K562 (cell line): ENCODE measurements at regions not wholly inside any gene's neighbourhood (a gene's known extent, or its start where the extent isn't known, plus 50 kb on each side); places are given as distances from the start of the nearest gene placed in this dataset.

Experiments
- ATAC-seq: fragments of 200-7000 bp; cut with Tn5 transposase; 3 replicates; pipeline ENCODE4 v1.9.1; 2020; ENCODE audit warnings: moderate library complexity
- BruUV-seq: library from RNA; stranded (reverse); fragments of 400-500 nt; replicated peaks from 2 replicates; lab custom pipeline; 2021; lab: Mats Ljungman, UMichigan
- CTCF ChIA-PET: fragments of 300-600 bp; formaldehyde crosslinking; extraction: SDS; loops from one replicate; lab custom pipeline; 2021; ENCODE audit warnings: low intra/inter-chr PET ratio; lab: Yijun Ruan, JAX
- POLR2A ChIA-PET: fragments of 300-600, 350-650 bp; sonication (Branson Sonifier 250); formaldehyde crosslinking; extraction: SDS; loops from one replicate; lab custom pipeline; 2021; ENCODE audit warnings: antibody characterized with exemption, inconsistent platforms; lab: Yijun Ruan, JAX
- DNase-seq, 4 experiments: peaks; one replicate each; pipeline versions ENCODE4 v3.0.0 to v3.0.0-alpha.2; 2011 to 2018; ENCODE audit warnings: low spot score in 3 of 4, mixed read lengths in 3 of 4; ENCODE audit errors: extremely low read depth in 1 of 4
- FAIRE-seq: peaks from 2 replicates; lab custom pipeline; 2011; peaks lifted over from hg19 to GRCh38; lab: Jason Lieb, UNC
- H2AFZ ChIP-seq: 2 replicates; pipeline ENCODE4 v1.6.0; 2011; ENCODE audit warnings: low read depth, low read length, control low read depth, inconsistent platforms
- H3K27ac ChIP-seq: fragments of 200-600 bp; 3 replicates; pipeline ENCODE4 v1.8.0; 2011; ENCODE audit warnings: low read depth, mild to moderate bottlenecking, control low read depth, inconsistent platforms, low read length, moderate library complexity, mixed read lengths; ENCODE audit errors: extremely low read depth
- H3K27me3 ChIP-seq, 2 experiments: fragments of 300-600 bp in 1 of 2; 2 replicates in 1 of 2; 3 replicates in 1 of 2; pipeline versions ENCODE4 v1.6.0 to v1.8.0; 2011; ENCODE audit warnings: inconsistent platforms in 2 of 2, low read length in 2 of 2, mild to moderate bottlenecking in 1 of 2, mixed read lengths in 1 of 2, moderate library complexity in 1 of 2; ENCODE audit not compliant: control insufficient read depth in 2 of 2, insufficient read depth in 2 of 2
- H3K36me3 ChIP-seq: fragments of 300-600 bp; 3 replicates; pipeline ENCODE4 v1.8.0; 2011; ENCODE audit warnings: mild to moderate bottlenecking, low read length, inconsistent platforms; ENCODE audit not compliant: control insufficient read depth, insufficient read depth
- H3K4me1 ChIP-seq, 2 experiments: fragments of 200-600 bp in 1 of 2; replicated peaks in 1 of 2; 2 replicates in 1 of 2; 3 replicates in 1 of 2; pipeline versions ENCODE4 v1.5.1 to v1.8.0; 2011; ENCODE audit warnings: inconsistent platforms in 2 of 2, low read length in 2 of 2, mild to moderate bottlenecking in 1 of 2, mixed read lengths in 1 of 2, moderate library complexity in 1 of 2; ENCODE audit not compliant: control insufficient read depth in 2 of 2, insufficient read depth in 2 of 2
- H3K4me2 ChIP-seq: 2 replicates; pipeline ENCODE4 v1.6.1; 2011; ENCODE audit warnings: low read length, control low read depth, inconsistent platforms, mixed read lengths; ENCODE audit not compliant: insufficient read depth
- H3K4me3 ChIP-seq: fragments of 200-600 bp; sonication (generic), shearing (Covaris generic); 2 replicates; pipeline ENCODE4 v1.5.1; 2016; ENCODE audit warnings: control low read depth, inconsistent platforms
- H3K79me2 ChIP-seq: fragments of 200-600 bp; 3 replicates; pipeline ENCODE4 v1.8.0; 2011; ENCODE audit warnings: low read length, inconsistent platforms; ENCODE audit not compliant: control insufficient read depth, insufficient read depth
- H3K9ac ChIP-seq, 2 experiments: 2 replicates each; pipeline versions ENCODE4 v1.6.0 to v1.6.1; 2011; ENCODE audit warnings: low read depth in 2 of 2, low read length in 2 of 2, control low read depth in 1 of 2, inconsistent platforms in 1 of 2, mild to moderate bottlenecking in 1 of 2, mixed read lengths in 1 of 2; ENCODE audit not compliant: insufficient read depth in 1 of 2
- H3K9me1 ChIP-seq: one replicate; pipeline ENCODE4 v1.6.0; 2011; ENCODE audit warnings: inconsistent platforms, mild to moderate bottlenecking, low read length, moderate library complexity; ENCODE audit not compliant: control insufficient read depth, insufficient read depth
- H3K9me3 ChIP-seq: replicated peaks from 2 replicates; pipeline ENCODE4 v1.5.1; 2011; ENCODE audit warnings: low read depth, low read length, inconsistent platforms; ENCODE audit not compliant: control insufficient read depth, insufficient read depth
- H4K20me1 ChIP-seq: replicated peaks from 2 replicates; pipeline ENCODE4 v1.6.1; 2011; ENCODE audit warnings: low read length, inconsistent platforms, mixed read lengths; ENCODE audit not compliant: control insufficient read depth, insufficient read depth
- FOXM1 ChIP-seq, 2 experiments: fragments of 450-650 bp in 1 of 2; sonication (generic) in 1 of 2; formaldehyde crosslinking in 1 of 2; IDR thresholded peaks; 2 replicates each; pipeline versions ENCODE4 v1.6.1 to v1.9.0; 2017 to 2022; ENCODE audit warnings: low read depth in 2 of 2, mild to moderate bottlenecking in 2 of 2, missing genetic modification reagents in 1 of 2, moderate library complexity in 1 of 2
- KDM2B ChIP-seq: fragments of 250-450 bp; sonication (Bioruptor Pico); IDR thresholded peaks from 2 replicates; pipeline ENCODE4 v1.8.0; 2021; ENCODE audit warnings: mild to moderate bottlenecking, moderate library complexity
- POLR2AphosphoS2 ChIP-seq: IDR thresholded peaks from 2 replicates; pipeline ENCODE4 v1.6.1; 2012; ENCODE audit warnings: low read length, improper control_type of control experiment
- POLR2G ChIP-seq: fragments of 200-400 bp; formaldehyde crosslinking; IDR thresholded peaks from 2 replicates; pipeline ENCODE4 v1.6.1; 2017; ENCODE audit warnings: low read depth, mild to moderate bottlenecking, antibody characterized with exemption, low read length, moderate library complexity
- RBM25 ChIP-seq: fragments of 200-400 bp; formaldehyde crosslinking; IDR thresholded peaks from 2 replicates; pipeline ENCODE4 v1.6.1; 2018; ENCODE audit warnings: low read length, low read depth, moderate library complexity; ENCODE audit not compliant: severe bottlenecking
- ZNF778 ChIP-seq: fragments of 450-650 bp; formaldehyde crosslinking; IDR thresholded peaks from 2 replicates; pipeline ENCODE4 v1.4.0; 2020; ENCODE audit warnings: mild to moderate bottlenecking, moderate library complexity
- WGBS: fragments of 100-300 bp; shearing (Covaris generic); methylation state at CpG from one replicate; pipeline ENCODE4 v1.1.6; 2016; ENCODE audit warnings: low coverage, mixed read lengths; ENCODE audit not compliant: insufficient coverage; ENCODE audit errors: missing lambda C conversion rate; 5-methylcytosine and 5-hydroxymethylcytosine counted together
- in situ Hi-C: fragments of 300-500 bp; cut with MboI; formaldehyde crosslinking; loops from 4 replicates; pipeline ENCODE4 v1.15.0; 2018; ENCODE audit warnings: inconsistent platforms, mixed read lengths
- intact Hi-C: fragments of 100-400 bp; cut with micrococcal nuclease; formaldehyde crosslinking; loops from 2 replicates; pipeline ENCODE4 v1.14.2; 2022
- TF ChIP-seq, protein P1 (sequence below), 2 experiments: fragments of 150-350 bp in 1 of 2; IDR thresholded peaks; 2 replicates each; pipeline ENCODE4 v1.6.1; 2012 to 2016; ENCODE audit warnings: low read depth in 2 of 2, low read length in 2 of 2, mild to moderate bottlenecking in 1 of 2, moderate library complexity in 1 of 2
- TF ChIP-seq, protein P2 (sequence below), 3 experiments: fragments of 200-800 bp in 1 of 3; fragments of 250-450 bp in 1 of 3; fragments of 450-650 bp in 1 of 3; sonication (Bioruptor Pico) in 1 of 3; sonication (Bioruptor generic) in 1 of 3; formaldehyde crosslinking in 1 of 3; IDR thresholded peaks; 2 replicates each; pipeline versions ENCODE4 v1.6.1 to v1.8.0; 2016 to 2022; ENCODE audit warnings: mild to moderate bottlenecking in 2 of 3, missing genetic modification characterization in 2 of 3, missing compliant biosample characterization in 1 of 3, moderate library complexity in 1 of 3
- TF ChIP-seq, protein P3 (sequence below): fragments of 250-450 bp; sonication (Bioruptor Pico); IDR thresholded peaks from 2 replicates; pipeline ENCODE4 v1.8.0; 2021; ENCODE audit warnings: moderate library complexity, mild to moderate bottlenecking, inconsistent platforms

DNA sequence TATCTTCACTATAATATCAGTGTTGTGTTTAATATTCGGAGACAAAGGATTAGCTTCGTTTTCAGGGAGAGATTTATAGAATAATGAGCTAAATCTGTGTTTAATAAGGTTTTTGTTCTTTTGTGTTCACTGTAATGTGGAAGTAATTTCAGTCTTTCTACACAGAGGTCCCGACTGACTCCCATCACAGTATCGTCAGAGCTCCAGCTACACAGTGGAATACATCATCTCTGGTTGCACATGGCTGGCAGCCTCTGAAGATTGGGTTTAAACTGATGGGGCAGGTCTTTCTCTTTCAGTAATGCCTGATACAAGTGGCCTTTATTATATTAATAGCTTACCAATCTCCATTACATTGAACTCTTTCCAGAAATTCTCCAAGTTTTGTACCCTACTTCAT, 736.7 kb upstream of the RIOK2 start (continued):
- no peak for TF ChIP-seq KDM2B

DNA sequence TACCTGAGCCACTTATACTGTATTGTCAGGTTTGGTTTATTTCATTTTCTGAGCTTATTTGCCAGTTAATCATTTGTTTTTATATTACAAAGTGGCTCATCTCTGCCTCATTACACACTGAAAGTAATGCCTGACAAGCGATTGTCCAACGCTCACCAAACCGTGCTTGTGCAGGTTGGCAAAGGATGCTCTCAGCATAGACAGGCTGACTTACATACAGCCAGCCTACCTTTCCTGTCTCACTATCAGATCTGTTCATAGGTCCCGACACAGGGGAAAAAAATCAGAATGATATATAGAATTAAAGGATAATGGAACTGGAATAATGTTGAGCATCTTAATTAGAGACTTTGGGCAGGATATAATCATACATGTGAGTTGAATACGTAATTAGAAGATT, 739.7 kb upstream of the RIOK2 start:
- intact Hi-C loops = no loop called here
- no peaks in the 10 kb centered on the region for H4K20me1 ChIP-seq
- H3K36me3 ChIP-seq = no peaks in the 10 kb centered on the region
- H3K9me3 ChIP-seq = no peaks in the 10 kb centered on the region
- H3K79me2 ChIP-seq = no peaks in the 10 kb centered on the region
- H2AFZ ChIP-seq = no peak overlapping the region
- in situ Hi-C loops = no loop called here
- no peak overlapping the region for H3K4me3 ChIP-seq
- WGBS = 0% methylated on average over 5 of the region's 5 CpGs
- H3K9me1 ChIP-seq = no peaks in the 10 kb centered on the region
- BruUV-seq = no TSS peak
- ATAC-seq (no peak), DNase-seq (no peak), FAIRE-seq (no peak)
- H3K4me2 ChIP-seq = no peak overlapping the region
- CTCF ChIA-PET = no interaction called here
- POLR2A ChIA-PET = no interaction called here
- no peaks in the 10 kb centered on the region for H3K4me1 ChIP-seq
- no peaks in the 10 kb centered on the region for H3K27me3 ChIP-seq
- H3K9ac ChIP-seq = no peak overlapping the region
- H3K27ac ChIP-seq = no peak overlapping the region
- TF ChIP-seq, protein P1, sequence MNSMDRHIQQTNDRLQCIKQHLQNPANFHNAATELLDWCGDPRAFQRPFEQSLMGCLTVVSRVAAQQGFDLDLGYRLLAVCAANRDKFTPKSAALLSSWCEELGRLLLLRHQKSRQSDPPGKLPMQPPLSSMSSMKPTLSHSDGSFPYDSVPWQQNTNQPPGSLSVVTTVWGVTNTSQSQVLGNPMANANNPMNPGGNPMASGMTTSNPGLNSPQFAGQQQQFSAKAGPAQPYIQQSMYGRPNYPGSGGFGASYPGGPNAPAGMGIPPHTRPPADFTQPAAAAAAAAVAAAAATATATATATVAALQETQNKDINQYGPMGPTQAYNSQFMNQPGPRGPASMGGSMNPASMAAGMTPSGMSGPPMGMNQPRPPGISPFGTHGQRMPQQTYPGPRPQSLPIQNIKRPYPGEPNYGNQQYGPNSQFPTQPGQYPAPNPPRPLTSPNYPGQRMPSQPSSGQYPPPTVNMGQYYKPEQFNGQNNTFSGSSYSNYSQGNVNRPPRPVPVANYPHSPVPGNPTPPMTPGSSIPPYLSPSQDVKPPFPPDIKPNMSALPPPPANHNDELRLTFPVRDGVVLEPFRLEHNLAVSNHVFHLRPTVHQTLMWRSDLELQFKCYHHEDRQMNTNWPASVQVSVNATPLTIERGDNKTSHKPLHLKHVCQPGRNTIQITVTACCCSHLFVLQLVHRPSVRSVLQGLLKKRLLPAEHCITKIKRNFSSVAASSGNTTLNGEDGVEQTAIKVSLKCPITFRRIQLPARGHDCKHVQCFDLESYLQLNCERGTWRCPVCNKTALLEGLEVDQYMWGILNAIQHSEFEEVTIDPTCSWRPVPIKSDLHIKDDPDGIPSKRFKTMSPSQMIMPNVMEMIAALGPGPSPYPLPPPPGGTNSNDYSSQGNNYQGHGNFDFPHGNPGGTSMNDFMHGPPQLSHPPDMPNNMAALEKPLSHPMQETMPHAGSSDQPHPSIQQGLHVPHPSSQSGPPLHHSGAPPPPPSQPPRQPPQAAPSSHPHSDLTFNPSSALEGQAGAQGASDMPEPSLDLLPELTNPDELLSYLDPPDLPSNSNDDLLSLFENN (IDR thresholded peaks at IDR 0.05; ENCODE audit: low read depth in 2 of 2, low read length in 2 of 2) = no peak
- no peak for TF ChIP-seq ZNF778 (CRISPR knock-in tag)
- no peak for TF ChIP-seq POLR2G
- TF ChIP-seq RBM25 = no peak
- TF ChIP-seq, protein P2, sequence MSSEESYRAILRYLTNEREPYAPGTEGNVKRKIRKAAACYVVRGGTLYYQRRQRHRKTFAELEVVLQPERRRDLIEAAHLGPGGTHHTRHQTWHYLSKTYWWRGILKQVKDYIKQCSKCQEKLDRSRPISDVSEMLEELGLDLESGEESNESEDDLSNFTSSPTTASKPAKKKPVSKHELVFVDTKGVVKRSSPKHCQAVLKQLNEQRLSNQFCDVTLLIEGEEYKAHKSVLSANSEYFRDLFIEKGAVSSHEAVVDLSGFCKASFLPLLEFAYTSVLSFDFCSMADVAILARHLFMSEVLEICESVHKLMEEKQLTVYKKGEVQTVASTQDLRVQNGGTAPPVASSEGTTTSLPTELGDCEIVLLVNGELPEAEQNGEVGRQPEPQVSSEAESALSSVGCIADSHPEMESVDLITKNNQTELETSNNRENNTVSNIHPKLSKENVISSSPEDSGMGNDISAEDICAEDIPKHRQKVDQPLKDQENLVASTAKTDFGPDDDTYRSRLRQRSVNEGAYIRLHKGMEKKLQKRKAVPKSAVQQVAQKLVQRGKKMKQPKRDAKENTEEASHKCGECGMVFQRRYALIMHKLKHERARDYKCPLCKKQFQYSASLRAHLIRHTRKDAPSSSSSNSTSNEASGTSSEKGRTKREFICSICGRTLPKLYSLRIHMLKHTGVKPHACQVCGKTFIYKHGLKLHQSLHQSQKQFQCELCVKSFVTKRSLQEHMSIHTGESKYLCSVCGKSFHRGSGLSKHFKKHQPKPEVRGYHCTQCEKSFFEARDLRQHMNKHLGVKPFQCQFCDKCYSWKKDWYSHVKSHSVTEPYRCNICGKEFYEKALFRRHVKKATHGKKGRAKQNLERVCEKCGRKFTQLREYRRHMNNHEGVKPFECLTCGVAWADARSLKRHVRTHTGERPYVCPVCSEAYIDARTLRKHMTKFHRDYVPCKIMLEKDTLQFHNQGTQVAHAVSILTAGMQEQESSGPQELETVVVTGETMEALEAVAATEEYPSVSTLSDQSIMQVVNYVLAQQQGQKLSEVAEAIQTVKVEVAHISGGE (CRISPR knock-in tag; IDR thresholded peaks at IDR 0.05) = no peak
- TF ChIP-seq, protein P3, sequence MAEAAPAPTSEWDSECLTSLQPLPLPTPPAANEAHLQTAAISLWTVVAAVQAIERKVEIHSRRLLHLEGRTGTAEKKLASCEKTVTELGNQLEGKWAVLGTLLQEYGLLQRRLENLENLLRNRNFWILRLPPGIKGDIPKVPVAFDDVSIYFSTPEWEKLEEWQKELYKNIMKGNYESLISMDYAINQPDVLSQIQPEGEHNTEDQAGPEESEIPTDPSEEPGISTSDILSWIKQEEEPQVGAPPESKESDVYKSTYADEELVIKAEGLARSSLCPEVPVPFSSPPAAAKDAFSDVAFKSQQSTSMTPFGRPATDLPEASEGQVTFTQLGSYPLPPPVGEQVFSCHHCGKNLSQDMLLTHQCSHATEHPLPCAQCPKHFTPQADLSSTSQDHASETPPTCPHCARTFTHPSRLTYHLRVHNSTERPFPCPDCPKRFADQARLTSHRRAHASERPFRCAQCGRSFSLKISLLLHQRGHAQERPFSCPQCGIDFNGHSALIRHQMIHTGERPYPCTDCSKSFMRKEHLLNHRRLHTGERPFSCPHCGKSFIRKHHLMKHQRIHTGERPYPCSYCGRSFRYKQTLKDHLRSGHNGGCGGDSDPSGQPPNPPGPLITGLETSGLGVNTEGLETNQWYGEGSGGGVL (CRISPR knock-in tag) = no peak
- TF ChIP-seq POLR2AphosphoS2 = no peak
- no peak for TF ChIP-seq FOXM1 (IDR thresholded peaks at IDR 0.05; ENCODE audit: low read depth)
- TF ChIP-seq FOXM1 (CRISPR knock-in tag; IDR thresholded peaks at IDR 0.05; ENCODE audit: low read depth) = no peak
